B cell (primary cell): ENCODE measurements at regions not wholly inside any gene's neighbourhood (a gene's known extent, or its start where the extent isn't known, plus 50 kb on each side); places are given as distances from the start of the nearest gene placed in this dataset.

ENCODE experiments used
- EZH2 ChIP-seq: IDR thresholded peaks from 2 replicates; pipeline ENCODE4 v1.6.1; 2012; ENCODE audit warnings: borderline replicate concordance, low read depth, mild to moderate bottlenecking, moderate library complexity, low read length; ENCODE audit not compliant: insufficient read depth, poor library complexity, severe bottlenecking
- TF ChIP-seq, protein P1 (sequence below): fragments of 200-600 bp; IDR thresholded peaks from one replicate; pipeline ENCODE4 v1.8.0; 2022; ENCODE audit warnings: antibody characterized with exemption, mild to moderate bottlenecking

GRCh38 chr5:23721336-23721735 is 213.9 kb downstream of the PRDM9 start:
- TF ChIP-seq, protein P1, sequence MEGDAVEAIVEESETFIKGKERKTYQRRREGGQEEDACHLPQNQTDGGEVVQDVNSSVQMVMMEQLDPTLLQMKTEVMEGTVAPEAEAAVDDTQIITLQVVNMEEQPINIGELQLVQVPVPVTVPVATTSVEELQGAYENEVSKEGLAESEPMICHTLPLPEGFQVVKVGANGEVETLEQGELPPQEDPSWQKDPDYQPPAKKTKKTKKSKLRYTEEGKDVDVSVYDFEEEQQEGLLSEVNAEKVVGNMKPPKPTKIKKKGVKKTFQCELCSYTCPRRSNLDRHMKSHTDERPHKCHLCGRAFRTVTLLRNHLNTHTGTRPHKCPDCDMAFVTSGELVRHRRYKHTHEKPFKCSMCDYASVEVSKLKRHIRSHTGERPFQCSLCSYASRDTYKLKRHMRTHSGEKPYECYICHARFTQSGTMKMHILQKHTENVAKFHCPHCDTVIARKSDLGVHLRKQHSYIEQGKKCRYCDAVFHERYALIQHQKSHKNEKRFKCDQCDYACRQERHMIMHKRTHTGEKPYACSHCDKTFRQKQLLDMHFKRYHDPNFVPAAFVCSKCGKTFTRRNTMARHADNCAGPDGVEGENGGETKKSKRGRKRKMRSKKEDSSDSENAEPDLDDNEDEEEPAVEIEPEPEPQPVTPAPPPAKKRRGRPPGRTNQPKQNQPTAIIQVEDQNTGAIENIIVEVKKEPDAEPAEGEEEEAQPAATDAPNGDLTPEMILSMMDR = no peak
- no peak for TF ChIP-seq EZH2
